ENCODE measurements at regions not wholly inside any gene's neighbourhood (a gene's known extent, or its start where the extent isn't known, plus 50 kb on each side); places are given as distances from the start of the nearest gene placed in this dataset.
"Not testable (repeated sequence)": the region's sequence is repeated elsewhere in the genome, so short reads cannot be mapped to it uniquely, and the experiment has no call there.

- no peak for DNase-seq
Measured at GRCh38 chr3:40756500-40756899, 231.7 kb downstream of the ZNF621 start.

- not testable (repeated sequence) for DNase-seq
Measured at GRCh38 chr3:40762771-40763170, 238.0 kb downstream of the ZNF621 start.

GRCh38 chr3:40763807-40764206, 239.0 kb downstream of the ZNF621 start:
- no peak for DNase-seq

DNA sequence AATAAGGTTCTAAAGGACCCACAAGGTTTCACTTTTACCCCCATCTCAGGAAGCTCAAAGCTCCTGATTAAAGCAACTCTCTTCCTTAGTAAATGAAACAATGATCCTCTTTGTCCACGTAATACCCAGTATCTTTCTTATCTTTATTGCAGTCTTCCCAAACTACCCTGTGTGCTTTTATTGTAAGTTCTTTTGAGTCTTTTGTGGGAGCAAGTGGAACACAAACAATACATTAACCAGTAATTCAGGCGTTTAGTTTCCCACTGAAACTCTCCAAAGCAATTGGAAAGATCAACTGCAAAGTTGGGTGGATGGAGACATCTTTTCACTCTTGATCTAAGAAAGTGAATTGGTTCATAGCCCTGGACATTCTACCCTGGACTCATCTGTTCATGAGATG, 240.0 kb downstream of the ZNF621 start:
- DNase-seq, result no peak

- DNase-seq, result no peak
Measured at GRCh38 chr3:40765884-40766283, 241.1 kb downstream of the ZNF621 start.

GRCh38 chr3:40766396-40766795, 241.6 kb downstream of the ZNF621 start:
- no peak for DNase-seq

DNA sequence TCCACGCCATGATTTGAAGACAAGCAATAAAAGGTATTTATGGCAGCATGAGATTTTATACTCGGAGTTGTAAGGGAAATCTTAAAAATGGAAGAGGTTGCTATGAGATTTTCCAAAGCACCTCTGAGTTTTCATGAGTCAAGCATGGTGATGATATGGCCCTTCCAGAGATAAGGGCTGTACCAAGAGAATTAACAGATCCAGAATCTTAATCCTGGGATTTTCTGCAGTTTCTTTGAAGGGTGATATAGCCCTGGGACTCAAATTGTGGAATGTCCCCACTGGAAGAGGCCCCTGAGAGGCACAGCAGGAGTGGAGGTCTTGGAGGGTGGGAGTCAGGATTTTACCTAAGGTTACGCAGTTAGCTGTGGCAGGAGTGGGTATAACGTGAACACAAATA, 243.3 kb downstream of the ZNF621 start:
- DNase-seq, result no peak

DNA sequence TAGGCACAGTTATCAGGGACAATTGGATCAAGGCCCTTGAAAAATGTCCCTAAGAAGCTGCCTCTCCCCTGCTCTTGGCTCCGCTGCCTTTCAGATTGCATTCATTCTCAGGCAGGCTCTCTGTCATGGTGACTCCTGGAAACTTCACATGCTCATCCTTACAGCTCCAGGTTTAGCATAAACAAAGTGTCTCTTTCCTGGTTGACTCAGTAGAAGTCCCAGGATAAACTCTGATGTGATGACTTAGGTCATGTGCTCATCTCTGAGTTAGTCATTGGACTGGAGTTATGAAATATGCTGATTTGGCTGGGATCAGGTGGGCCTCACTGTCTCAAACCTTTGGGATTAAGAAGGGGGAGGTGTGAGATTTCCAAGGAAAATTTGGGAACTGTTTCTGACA, 243.8 kb downstream of the ZNF621 start:
- DNase-seq, result no peak

DNA sequence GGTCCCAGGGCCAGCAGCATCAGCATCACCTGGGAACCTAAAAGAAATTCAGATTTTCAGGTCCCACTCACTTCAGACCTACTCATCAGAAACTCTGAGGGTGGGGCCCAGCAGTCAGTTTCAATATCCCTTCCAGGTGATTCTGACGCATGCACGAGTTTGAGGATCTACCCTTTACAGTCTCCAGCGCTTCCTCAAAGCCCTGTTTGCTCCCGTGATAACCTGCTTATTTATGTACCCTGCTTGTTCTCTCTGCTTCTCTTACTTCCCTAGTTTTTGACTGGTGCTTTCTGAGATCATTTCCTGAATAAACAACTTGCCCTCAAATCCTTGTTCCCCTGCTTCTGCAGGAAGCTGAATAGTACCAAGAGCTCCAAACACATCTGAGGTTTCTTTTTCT, 245.3 kb downstream of the ZNF621 start:
- no peak for DNase-seq

DNA sequence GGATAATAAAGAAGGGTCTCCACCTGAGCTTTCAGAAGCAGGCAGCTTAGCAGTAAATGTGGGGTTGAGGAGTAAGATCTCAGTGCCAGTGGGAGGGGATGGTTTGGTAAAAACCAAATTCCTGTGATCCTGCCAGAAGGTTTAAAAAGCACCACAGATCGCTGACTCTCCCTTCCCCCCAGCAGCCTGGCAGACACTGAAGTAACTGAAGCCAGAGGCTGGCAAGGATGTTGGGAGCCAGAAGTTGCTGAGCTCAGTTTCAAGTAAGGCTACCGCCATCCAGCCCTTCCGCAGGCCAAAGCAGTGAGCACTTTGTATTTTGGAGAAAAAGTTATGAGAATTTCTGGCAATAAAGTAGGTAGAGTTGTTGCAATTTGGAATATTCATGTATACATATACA, 246.4 kb downstream of the ZNF621 start:
- no peak for DNase-seq

DNA sequence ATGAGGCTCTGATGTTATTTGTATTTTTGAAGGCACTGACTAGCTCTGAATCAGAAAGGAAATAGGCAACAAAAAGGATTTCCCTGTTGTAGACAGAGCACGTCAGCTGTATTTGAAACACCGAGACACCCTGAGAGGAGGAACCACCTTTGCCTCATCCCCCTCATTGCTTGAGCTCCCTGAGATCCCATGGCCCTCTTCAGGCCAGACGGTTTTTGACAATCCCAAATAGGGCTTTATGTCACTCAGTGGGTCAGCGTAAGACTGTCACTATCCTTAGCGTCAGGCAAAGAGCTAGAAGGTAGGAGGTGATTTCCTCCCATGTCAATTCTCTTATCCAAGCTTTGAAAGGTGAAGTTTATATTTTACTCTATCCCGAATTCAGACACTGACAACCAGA, 254.3 kb downstream of the ZNF621 start:
- DNase-seq, result no peak

DNA sequence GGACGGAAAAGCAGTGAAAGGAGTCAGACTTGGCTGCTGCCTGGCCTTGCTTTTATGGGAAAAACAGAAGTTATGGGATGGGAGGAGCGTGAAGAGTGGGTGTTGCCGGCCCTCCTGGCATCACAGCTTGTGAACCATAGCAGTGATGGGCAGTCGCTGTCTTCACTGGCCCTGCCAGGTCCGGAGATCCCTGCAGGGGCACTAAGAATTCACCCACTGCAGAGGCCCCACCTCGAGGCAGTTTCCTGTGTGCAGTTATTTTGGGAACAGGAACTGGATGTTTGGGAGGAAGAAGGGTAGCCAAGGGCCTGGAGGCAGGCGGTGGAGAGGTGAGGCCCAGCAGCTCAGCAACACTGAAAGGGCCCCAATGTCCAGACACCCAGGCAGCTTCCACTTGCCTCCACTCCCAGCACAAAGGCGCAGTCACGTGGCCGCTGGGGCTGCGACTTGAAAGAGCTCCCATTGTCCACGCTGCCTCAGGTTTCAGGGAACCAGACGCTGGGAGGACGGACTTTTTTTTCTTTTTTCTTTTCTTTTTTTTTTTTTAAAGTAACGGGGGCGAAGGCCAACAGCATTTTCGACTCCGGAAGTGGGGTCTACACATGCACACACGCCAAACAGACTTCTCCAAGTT, 255.6 kb downstream of the ZNF621 start:
- no peak for DNase-seq

GRCh38 chr3:40780925-40781406, 256.2 kb downstream of the ZNF621 start:
- no peak for DNase-seq

GRCh38 chr3:40782111-40782721, 257.5 kb downstream of the ZNF621 start:
- no peak for DNase-seq

DNA sequence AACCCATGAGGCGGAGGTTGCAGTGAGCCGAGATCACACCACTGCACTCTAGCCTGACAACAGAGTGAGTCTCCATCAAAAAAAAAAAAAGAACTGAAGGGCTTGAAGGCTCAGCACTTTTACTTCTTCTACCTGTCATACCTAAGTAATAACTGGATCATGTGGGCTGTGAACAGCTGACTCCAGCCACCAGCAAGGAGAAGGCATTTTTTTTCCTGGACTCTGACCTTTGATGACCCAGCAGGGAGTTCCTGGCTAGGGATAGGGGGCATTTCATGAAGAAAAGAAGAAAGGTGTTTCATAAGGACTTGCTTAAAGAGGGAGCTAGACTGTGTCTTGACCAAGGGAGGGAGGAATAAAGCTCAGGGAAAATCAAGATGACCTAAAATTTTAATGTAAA, 266.0 kb downstream of the ZNF621 start:
- no peak for DNase-seq

DNA sequence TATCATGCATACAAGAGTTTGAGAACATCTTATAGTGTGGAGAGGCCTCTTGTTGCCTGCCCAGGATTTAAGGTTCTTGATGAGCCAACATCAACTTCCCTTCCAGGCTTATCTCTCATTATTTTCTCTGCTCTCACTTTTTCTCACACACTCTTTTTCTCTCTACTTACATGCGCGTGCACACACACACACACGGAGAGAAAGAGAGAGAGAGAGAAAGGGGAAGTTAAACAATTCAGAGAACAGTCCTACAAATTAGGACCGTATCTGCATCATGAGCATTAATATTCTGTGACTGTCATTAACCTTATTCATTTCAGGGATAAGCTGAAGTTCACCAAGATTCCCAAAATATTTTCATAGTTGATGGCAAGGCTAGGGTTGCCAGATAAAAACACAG, 269.0 kb downstream of the ZNF621 start:
- no peak for DNase-seq

GRCh38 chr3:40800343-40800742, 275.6 kb downstream of the ZNF621 start:
- no peak for DNase-seq

GRCh38 chr3:40801284-40801741, 276.6 kb downstream of the ZNF621 start:
- DNase-seq, result no peak

GRCh38 chr3:40803311-40803710, 278.6 kb downstream of the ZNF621 start:
- no peak for DNase-seq

DNA sequence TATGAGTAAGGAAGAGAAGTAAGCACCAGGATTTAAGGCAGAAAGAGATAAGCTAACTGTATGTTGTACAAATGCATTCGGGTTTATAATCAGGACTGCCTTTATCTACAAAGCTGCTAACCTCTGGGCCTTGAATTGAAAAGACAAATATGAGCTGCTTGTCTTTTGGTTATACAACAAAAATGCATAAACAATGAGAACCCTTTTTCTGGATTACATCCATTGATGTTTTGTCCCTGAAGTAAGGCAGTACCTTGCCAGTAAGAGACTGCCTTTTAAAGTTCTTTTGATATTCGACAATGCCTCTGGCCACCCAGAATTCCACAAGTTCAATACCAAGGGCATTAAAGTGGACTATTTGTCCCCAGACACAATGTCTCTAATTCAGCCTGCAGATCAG, 280.7 kb downstream of the ZNF621 start:
- DNase-seq, result no peak

DNA sequence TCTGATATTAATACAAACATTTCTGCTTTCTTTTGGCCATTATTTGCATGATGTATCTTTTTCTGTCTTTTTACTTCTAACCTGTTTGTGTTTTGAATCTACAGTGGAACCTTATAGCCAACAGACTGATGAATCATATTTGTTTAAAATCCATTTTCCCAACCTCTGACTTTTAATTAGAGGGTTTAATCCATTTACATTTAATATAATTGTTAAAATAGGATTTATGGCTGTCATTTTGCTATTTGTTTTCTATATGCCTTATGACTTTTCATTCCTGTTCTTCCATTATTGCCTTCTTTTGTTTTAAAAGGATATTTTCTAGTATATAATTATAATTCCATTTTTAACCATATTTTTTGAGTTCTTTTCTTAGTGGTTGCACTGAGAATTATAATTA, 286.1 kb downstream of the ZNF621 start:
- no peak for DNase-seq

DNA sequence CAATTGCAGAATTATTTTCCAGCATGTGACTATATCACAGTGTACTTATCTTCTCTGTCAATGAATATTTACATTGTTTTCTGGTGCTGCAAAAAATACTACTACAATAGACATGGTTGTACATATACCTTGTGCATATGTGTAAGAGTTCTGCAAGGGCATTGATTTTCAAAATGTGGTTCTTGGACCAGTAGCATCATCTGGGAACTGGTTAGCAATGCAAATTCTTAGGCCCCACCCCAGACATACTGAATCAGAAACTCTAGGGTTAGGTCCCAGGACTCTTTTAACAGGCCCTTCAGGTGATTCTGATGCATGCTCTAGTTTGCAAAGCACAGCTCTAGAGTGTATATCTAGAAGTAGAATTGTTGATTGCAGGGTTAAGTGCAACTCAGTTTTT, 292.3 kb downstream of the ZNF621 start:
- no peak for DNase-seq

DNA sequence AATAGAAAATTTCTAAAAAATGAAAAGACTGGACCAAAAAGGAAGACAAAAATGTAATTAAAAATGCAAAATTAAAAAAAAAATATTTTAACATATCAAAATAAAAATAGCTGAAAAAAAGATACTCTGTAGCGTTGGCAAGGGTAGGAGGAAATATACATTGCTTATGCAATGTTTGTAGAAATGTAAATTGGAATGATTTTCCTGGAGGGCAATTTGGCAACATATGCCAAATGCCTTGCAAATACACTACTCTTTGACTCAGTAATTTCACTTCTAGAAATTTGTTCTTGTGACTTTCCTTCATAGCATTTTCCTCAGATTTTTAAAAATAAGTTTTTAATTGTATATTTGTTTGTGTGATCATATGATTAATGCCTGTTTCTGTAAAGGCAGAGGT, 296.6 kb downstream of the ZNF621 start:
- DNase-seq, result no peak

DNA sequence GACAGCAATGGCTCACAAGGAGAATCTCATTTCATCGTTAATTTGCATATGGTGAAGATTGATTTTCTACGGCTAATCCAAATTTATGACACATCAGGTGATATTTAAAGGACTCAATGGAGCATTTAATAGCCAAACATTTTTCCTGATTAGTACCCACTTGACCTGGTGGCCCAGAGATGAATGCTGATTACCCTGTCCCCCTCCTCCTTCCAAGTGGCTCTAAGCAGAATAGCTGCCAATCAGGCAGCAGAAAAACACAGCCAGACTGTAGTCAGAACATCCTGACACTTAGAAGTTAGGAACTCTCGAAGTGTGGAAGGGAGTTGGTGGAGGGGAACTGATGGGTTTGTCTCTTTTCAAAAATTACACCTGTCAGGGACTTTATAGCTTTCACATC, 302.5 kb downstream of the ZNF621 start:
- no peak for DNase-seq
